ENCODE measurements at regions not wholly inside any gene's neighbourhood (a gene's known extent, or its start where the extent isn't known, plus 50 kb on each side); places are given as distances from the start of the nearest gene placed in this dataset.
"Not testable (repeated sequence)": the region's sequence is repeated elsewhere in the genome, so short reads cannot be mapped to it uniquely, and the experiment has no call there.

DNA sequence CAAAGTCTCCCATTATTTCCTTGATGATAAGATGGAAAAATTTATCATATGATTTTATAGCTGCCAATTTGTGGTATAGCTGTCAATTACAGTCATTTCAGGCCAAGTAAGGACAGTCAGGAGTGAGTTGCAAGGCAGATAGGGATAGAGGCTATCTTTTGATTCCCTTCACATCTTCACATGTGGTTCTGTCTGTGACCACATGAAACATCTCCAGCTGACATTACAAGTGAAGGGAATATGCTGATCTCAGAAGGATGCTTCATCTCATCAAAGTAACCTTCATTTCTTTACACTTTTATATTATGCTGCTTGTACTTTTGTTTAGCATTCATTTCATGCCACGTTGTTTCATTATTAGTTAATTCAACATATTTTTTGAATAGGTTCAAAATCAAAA lies 136.9 kb upstream of the CFAP20DC start:
- H3K4me1 ChIP-seq (ENCODE audit: insufficient read depth, low read length), result peaks cover 20% of the 10 kb centered on the region
- H3K9me3 ChIP-seq (ENCODE audit: insufficient read depth, low read depth, low read length), result no peaks in the 10 kb centered on the region
- H3K27ac ChIP-seq (ENCODE audit: low read depth, low read length), result no peak overlapping the region
- H3K4me3 ChIP-seq (ENCODE audit: low read length), result no peak overlapping the region
- no peaks in the 10 kb centered on the region for H3K27me3 ChIP-seq (ENCODE audit: insufficient read depth, low read length)
- no peak overlapping the region for H3K9ac ChIP-seq (ENCODE audit: low read depth, low read length)
- no peaks in the 10 kb centered on the region for H3K36me3 ChIP-seq (ENCODE audit: insufficient read depth, low read length)
- WGBS, result no CpG with 5 or more reads among the region's 1 CpG

DNA sequence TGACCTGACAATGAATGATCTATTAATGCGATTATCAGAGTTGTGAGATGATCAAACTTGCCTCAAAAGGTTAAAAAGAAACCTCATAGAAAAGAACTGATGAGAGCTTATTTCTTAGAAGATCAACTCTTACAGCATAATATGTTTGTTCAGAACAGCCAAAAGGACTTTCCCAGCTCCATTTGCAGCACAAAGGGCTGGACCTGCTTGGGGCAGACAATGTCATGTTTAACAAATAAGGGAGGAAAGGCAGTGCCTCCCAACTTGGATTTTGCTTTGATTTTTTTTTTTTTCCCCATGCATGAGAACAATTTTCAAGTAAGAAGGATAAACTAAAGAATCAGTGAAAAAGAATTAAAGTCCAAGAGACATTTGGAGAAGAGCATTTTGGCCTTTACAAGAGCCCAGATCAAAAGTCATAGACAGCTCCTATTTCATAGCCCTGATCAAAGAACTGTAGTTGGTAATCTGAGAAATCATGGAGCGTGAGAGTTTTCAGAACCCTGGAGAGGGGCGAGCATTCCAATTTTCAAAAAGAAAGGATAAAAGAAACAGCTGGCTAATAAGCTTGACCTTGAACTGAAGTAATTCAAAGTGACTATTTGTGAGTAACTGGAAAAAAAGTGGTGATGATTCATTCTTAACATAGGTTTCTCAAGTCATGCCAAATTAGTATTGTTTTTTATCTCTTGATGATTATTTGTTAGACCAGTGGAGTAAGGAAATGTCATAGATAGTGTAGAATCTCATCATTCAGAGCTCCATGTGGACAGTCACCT lies 136.0 kb upstream of the CFAP20DC start:
- H3K4me1 ChIP-seq (ENCODE audit: insufficient read depth, low read length), result peaks cover 20% of the 10 kb centered on the region
- no peak overlapping the region for H3K9ac ChIP-seq (ENCODE audit: low read depth, low read length)
- no peak overlapping the region for H3K4me3 ChIP-seq (ENCODE audit: low read length)
- no peaks in the 10 kb centered on the region for H3K9me3 ChIP-seq (ENCODE audit: insufficient read depth, low read depth, low read length)
- 78% methylated on average over 3 of the region's 3 CpGs for WGBS
- H3K27ac ChIP-seq (ENCODE audit: low read depth, low read length), result no peak overlapping the region
- no peaks in the 10 kb centered on the region for H3K27me3 ChIP-seq (ENCODE audit: insufficient read depth, low read length)
- H3K36me3 ChIP-seq (ENCODE audit: insufficient read depth, low read length), result no peaks in the 10 kb centered on the region

DNA sequence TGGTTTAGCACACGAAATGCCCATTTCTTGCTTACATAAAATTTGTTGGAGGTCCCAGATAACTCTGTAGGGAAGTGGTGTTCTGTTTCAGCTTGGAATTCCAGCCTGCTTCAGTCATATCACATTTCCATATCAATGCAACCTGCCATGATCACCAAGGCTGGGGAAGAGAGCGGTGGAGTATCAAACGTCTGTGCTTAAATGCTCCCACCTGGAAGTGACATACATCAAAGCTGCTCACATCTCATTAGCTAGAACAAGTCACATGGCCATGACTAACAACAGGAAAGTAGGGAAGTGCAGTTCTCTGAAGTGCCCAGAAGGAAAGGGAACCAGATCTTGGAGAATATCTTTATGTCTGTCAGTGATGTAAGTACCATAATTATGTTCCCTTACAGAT lies 130.2 kb upstream of the CFAP20DC start:
- H3K27ac ChIP-seq (ENCODE audit: low read depth, low read length), result no peak overlapping the region
- 68% methylated on average over 3 of the region's 3 CpGs for WGBS
- H3K4me3 ChIP-seq (ENCODE audit: low read length), result no peak overlapping the region
- no peaks in the 10 kb centered on the region for H3K9me3 ChIP-seq (ENCODE audit: insufficient read depth, low read depth, low read length)
- no peak overlapping the region for H3K9ac ChIP-seq (ENCODE audit: low read depth, low read length)
- no peaks in the 10 kb centered on the region for H3K36me3 ChIP-seq (ENCODE audit: insufficient read depth, low read length)
- H3K4me1 ChIP-seq (ENCODE audit: insufficient read depth, low read length), result peaks cover 12% of the 10 kb centered on the region
- H3K27me3 ChIP-seq (ENCODE audit: insufficient read depth, low read length), result no peaks in the 10 kb centered on the region

DNA sequence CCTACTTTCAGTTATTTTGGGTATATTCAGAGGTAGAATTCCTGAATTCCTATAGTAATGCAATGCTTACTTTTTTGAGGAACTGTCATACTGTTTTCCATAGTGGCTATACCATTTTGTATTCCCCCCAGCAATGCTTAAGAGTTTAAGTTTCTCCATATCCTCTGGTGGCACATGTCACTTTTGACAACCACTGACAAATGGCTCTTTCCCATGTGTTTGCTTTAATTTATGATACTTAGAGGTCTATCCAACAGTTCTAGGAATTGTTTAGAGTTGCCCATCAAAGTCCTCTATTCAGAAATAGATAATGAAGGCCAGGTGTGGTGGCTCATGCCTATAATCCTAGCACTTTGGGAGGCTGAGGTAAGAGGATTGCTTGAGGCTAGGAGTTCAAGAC lies 128.9 kb upstream of the CFAP20DC start:
- no peak overlapping the region for H3K9ac ChIP-seq (ENCODE audit: low read depth, low read length)
- no peak overlapping the region for H3K4me3 ChIP-seq (ENCODE audit: low read length)
- H3K27ac ChIP-seq (ENCODE audit: low read depth, low read length), result no peak overlapping the region
- no peaks in the 10 kb centered on the region for H3K36me3 ChIP-seq (ENCODE audit: insufficient read depth, low read length)
- peaks cover 7% of the 10 kb centered on the region for H3K4me1 ChIP-seq (ENCODE audit: insufficient read depth, low read length)
- no peaks in the 10 kb centered on the region for H3K27me3 ChIP-seq (ENCODE audit: insufficient read depth, low read length)
- H3K9me3 ChIP-seq (ENCODE audit: insufficient read depth, low read depth, low read length), result no peaks in the 10 kb centered on the region

DNA sequence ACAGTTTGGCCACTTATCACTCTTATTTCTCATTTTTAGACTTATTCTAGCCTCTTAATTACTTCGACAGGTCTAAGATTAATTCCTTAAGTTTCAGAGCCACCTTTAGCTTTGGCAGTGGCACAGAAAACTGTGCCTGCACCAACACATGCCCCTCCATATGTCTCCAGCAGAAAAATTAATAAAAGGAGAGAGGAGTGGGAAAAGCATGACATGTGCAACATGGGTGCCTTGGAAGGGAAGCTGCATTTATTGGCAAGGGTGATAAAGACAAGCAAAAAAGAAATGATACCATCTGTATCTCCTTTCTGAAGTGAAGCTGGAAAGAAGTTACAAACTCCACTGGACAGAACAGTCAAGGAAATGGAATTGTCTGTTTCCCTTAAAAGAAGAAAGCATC lies 121.7 kb upstream of the CFAP20DC start:
- WGBS, result 95% methylated on average over 1 of the region's 1 CpG
- no peak overlapping the region for H3K9ac ChIP-seq (ENCODE audit: low read depth, low read length)
- no peaks in the 10 kb centered on the region for H3K9me3 ChIP-seq (ENCODE audit: insufficient read depth, low read depth, low read length)
- H3K4me3 ChIP-seq (ENCODE audit: low read length), result no peak overlapping the region
- no peak overlapping the region for H3K27ac ChIP-seq (ENCODE audit: low read depth, low read length)
- no peaks in the 10 kb centered on the region for H3K36me3 ChIP-seq (ENCODE audit: insufficient read depth, low read length)
- H3K4me1 ChIP-seq (ENCODE audit: insufficient read depth, low read length), result no peaks in the 10 kb centered on the region
- no peaks in the 10 kb centered on the region for H3K27me3 ChIP-seq (ENCODE audit: insufficient read depth, low read length)

DNA sequence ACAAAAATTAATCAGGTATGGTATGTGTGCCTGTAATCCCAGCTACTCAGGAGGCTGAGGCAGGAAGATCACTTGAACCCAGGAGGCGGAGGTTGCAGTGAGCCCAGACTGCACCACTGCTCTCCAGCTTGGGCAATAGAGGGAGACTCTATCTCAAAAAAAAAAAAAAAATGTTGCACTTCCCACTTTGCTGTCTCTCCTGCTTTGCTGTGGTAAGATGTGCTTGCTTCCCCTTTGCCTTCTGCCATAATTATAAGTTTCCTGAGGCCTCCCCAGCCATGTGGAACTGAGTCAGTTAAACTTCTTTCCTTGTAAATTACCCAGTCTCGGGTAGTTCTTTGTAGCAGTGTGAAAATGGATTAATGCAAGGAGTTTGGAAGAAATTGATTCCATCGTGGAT lies 120.3 kb upstream of the CFAP20DC start:
- not testable (repeated sequence) for H3K27ac ChIP-seq (ENCODE audit: low read depth, low read length); H3K9me3 ChIP-seq (ENCODE audit: insufficient read depth, low read depth, low read length); H3K27me3 ChIP-seq (ENCODE audit: insufficient read depth, low read length); H3K36me3 ChIP-seq (ENCODE audit: insufficient read depth, low read length); H3K4me1 ChIP-seq (ENCODE audit: insufficient read depth, low read length); H3K4me3 ChIP-seq (ENCODE audit: low read length); H3K9ac ChIP-seq (ENCODE audit: low read depth, low read length)
- 91% methylated on average over 3 of the region's 3 CpGs for WGBS

DNA sequence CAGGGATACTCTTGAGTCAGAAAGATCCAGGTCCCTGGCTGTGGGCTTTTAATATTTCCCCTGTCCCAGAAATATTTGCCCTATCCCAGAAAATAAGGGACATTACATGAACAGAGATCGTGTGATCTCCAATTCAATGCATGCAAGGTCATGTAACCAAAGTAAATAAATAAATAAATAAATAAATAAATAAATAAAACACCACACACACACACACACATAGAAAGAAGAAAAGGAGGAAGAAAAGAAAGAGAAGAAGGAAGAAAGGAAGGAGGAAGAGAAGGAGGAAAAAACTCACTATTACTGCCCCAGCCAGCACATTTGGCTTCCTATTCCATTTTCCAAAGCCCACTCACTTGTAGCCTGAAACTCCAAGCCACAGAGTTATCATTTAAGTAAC lies 117.9 kb upstream of the CFAP20DC start:
- no CpG with 5 or more reads among the region's 1 CpG for WGBS
- H3K4me3 ChIP-seq (ENCODE audit: low read length), result no peak overlapping the region
- H3K4me1 ChIP-seq (ENCODE audit: insufficient read depth, low read length), result 0 out of 2 replicates have a peak, but pooled peaks cover 8% of the 10 kb centered on the region
- H3K27ac ChIP-seq (ENCODE audit: low read depth, low read length), result no peak overlapping the region
- no peaks in the 10 kb centered on the region for H3K27me3 ChIP-seq (ENCODE audit: insufficient read depth, low read length)
- H3K9me3 ChIP-seq (ENCODE audit: insufficient read depth, low read depth, low read length), result no peaks in the 10 kb centered on the region
- H3K36me3 ChIP-seq (ENCODE audit: insufficient read depth, low read length), result no peaks in the 10 kb centered on the region
- no peak overlapping the region for H3K9ac ChIP-seq (ENCODE audit: low read depth, low read length)

DNA sequence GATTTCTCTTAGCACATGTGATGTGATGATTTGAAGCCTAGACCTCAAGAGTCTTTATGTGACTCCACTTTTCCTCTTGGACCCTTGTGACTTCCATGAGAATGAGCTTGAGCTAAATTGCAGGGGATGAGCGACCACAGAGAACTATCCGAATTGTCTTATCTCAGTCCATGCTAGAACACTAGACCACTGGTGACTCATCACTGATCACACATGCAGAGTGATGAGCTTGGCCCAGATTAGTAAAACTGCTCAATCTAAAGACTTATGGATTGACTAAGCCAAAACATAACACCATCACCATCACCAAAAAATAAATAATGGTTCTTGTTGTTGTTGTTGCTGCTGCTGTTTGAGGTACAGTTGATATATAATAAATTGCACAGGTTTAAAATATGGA lies 114.1 kb upstream of the CFAP20DC start:
- 94% methylated on average over 2 of the region's 2 CpGs for WGBS
- no peak overlapping the region for H3K27ac ChIP-seq (ENCODE audit: low read depth, low read length)
- H3K9me3 ChIP-seq (ENCODE audit: insufficient read depth, low read depth, low read length), result no peaks in the 10 kb centered on the region
- H3K27me3 ChIP-seq (ENCODE audit: insufficient read depth, low read length), result no peaks in the 10 kb centered on the region
- H3K4me1 ChIP-seq (ENCODE audit: insufficient read depth, low read length), result 0 out of 2 replicates have a peak, but pooled peaks cover 8% of the 10 kb centered on the region
- H3K36me3 ChIP-seq (ENCODE audit: insufficient read depth, low read length), result no peaks in the 10 kb centered on the region
- no peak overlapping the region for H3K9ac ChIP-seq (ENCODE audit: low read depth, low read length)
- H3K4me3 ChIP-seq (ENCODE audit: low read length), result no peak overlapping the region

DNA sequence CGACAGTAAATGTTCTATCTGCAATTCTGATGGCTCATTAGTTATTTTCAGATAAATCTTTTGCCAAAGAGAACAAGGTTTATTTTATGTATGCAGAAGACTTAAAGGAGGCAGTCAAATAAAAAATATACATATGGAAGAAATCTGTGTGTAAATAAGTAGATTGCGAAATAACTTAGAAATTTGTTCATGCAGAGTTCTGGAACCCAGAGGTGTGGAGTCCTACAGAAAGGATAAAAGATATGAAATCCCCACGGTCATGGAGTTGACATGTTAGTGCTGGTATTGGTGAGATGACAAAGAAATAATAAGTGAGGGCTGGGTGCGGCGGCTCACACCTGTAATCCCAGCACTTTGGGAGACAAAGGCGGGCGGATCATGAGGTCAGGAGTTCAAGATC lies 111.2 kb upstream of the CFAP20DC start:
- Histone ChIP-seq H3K4me3 (ENCODE audit: low read length) (no peak overlapping the region), H3K27ac (ENCODE audit: low read depth, low read length) (no peak overlapping the region), H3K9me3 (ENCODE audit: insufficient read depth, low read depth, low read length) (no peaks in the 10 kb centered on the region), H3K9ac (ENCODE audit: low read depth, low read length) (no peak overlapping the region), H3K36me3 (ENCODE audit: insufficient read depth, low read length) (no peaks in the 10 kb centered on the region), H3K27me3 (ENCODE audit: insufficient read depth, low read length) (no peaks in the 10 kb centered on the region), H3K4me1 (ENCODE audit: insufficient read depth, low read length) (0 out of 2 replicates have a peak, but pooled peaks cover 8% of the 10 kb centered on the region)
- 93% methylated on average over 7 of the region's 7 CpGs for WGBS

DNA sequence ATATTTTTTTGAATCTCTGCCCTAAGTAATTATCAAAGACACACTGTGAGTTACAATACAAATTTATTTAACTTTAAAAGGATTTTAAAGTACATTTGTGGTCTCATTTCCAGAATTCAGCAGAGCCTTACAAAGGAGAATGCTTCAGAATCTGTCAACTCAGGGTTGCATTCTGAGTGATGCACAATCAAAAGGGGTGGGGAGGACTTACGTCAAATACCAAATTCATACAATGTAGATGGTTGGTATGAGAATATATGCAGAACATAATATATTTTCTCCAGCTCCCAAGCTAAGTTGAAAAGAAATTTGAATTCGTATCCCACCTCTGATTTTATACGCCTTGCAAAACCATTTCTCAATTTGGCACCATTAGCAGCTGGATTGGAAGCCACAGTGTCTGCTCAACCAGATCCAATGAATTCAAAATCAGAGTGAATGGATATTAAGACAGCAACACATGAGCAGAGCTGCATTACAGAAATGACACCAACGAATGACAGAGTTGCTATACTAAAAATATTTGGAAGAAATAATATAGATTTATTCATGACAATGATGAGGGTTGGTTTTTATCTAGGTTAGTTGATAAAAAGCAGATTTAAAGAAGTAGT lies 110.4 kb upstream of the CFAP20DC start:
- no peak overlapping the region for H3K27ac ChIP-seq (ENCODE audit: low read depth, low read length)
- H3K4me1 ChIP-seq (ENCODE audit: insufficient read depth, low read length), result no peaks in the 10 kb centered on the region
- 96% methylated on average over 3 of the region's 4 CpGs for WGBS
- no peak overlapping the region for H3K4me3 ChIP-seq (ENCODE audit: low read length)
- no peak overlapping the region for H3K9ac ChIP-seq (ENCODE audit: low read depth, low read length)
- no peaks in the 10 kb centered on the region for H3K27me3 ChIP-seq (ENCODE audit: insufficient read depth, low read length)
- no peaks in the 10 kb centered on the region for H3K36me3 ChIP-seq (ENCODE audit: insufficient read depth, low read length)
- no peaks in the 10 kb centered on the region for H3K9me3 ChIP-seq (ENCODE audit: insufficient read depth, low read depth, low read length)

DNA sequence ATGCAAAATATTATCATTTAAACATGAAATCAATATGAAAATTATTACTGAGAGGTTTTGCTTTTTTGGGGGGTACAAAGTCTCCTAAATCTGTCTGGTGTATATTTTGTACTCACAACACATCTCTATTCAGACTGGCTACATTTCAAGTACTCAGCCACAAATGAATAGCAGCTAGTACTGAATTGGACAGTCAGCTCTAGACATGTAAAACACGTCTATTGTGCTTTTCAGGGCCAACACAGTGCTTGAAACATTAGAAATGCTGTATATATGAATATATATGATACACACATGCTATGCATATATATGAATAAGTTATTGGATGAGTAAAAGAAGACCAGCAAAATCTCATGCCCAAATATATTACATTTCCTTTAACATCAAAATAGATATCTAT lies 103.8 kb upstream of the CFAP20DC start:
- Histone ChIP-seq H3K9ac (ENCODE audit: low read depth, low read length) (no peak overlapping the region), H3K27ac (ENCODE audit: low read depth, low read length) (no peak overlapping the region), H3K9me3 (ENCODE audit: insufficient read depth, low read depth, low read length) (peaks cover 4% of the 10 kb centered on the region; the same call in 1 of the 2 replicates), H3K4me1 (ENCODE audit: insufficient read depth, low read length) (peaks cover 11% of the 10 kb centered on the region), H3K36me3 (ENCODE audit: insufficient read depth, low read length) (no peaks in the 10 kb centered on the region), H3K27me3 (ENCODE audit: insufficient read depth, low read length) (no peaks in the 10 kb centered on the region), H3K4me3 (ENCODE audit: low read length) (no peak overlapping the region)
- WGBS, result 92% methylated on average over 1 of the region's 1 CpG

Data from HUES64 (cell line).